ENCODE measurements at regions not wholly inside any gene's neighbourhood (a gene's known extent, or its start where the extent isn't known, plus 50 kb on each side); places are given as distances from the start of the nearest gene placed in this dataset.

DNA sequence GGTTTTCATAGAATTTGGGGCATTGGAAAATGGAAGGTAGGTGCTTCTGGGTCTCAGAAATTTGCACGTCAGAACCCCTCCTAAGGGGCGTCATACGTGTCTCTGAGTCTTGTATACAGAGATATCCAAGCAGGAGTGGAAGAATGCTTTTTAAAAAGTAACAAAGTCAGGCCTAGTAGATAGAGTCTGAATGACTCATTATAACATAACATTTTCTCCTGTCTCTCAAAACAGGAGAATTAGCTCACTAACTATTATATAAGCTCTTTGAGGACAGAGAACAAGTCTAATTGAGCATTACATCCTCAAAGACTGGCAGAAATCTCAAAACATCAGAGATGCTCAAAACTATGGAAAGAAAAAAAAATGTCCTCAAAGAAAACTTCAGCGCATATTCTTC, 86.1 kb upstream of the CCL2 start:
- TF ChIP-seq CTCF (IDR thresholded peaks at IDR 0.05) (no peak), POLR2A (IDR thresholded peaks at IDR 0.05) (no peak)

Data from Peyer's patch (tissue), 4 donors.